GM18505 (cell line): ENCODE measurements at regions not wholly inside any gene's neighbourhood (a gene's known extent, or its start where the extent isn't known, plus 50 kb on each side); places are given as distances from the start of the nearest gene placed in this dataset.
"Not testable (repeated sequence)": the region's sequence is repeated elsewhere in the genome, so short reads cannot be mapped to it uniquely, and the experiment has no call there.

Experiments used
- ATAC-seq: cut with Tn5 transposase; IDR thresholded peaks from one replicate; pipeline ENCODE4 v1.9.1; 2021; ENCODE audit not compliant: unreplicated experiment
- POLR2A ChIP-seq: IDR thresholded peaks from 4 replicates; pipeline ENCODE4 v1.6.1; 2011; ENCODE audit warnings: borderline replicate concordance; ENCODE audit not compliant: insufficient read depth, insufficient read length; ENCODE audit errors: extremely low read depth

- no peak for ATAC-seq
- TF ChIP-seq POLR2A = no peak
These were observed 128.5 kb upstream of the ARX start for GRCh38 chrX:25144043-25144940.

GRCh38 chrX:25143596-25143995 is 127.8 kb upstream of the ARX start:
- TF ChIP-seq POLR2A = no peak
- no peak for ATAC-seq

GRCh38 chrX:25141684-25142083 is 125.9 kb upstream of the ARX start:
- ATAC-seq = no peak

GRCh38 chrX:25131055-25131454 is 115.3 kb upstream of the ARX start:
- no peak for ATAC-seq
- TF ChIP-seq POLR2A = no peak

More at GRCh38 chrX:25141684-25142083, 125.9 kb upstream of the ARX start:
- TF ChIP-seq POLR2A = no peak

GRCh38 chrX:25130619-25131018 is 114.9 kb upstream of the ARX start:
- TF ChIP-seq POLR2A = no peak
- no peak for ATAC-seq

- no peak for TF ChIP-seq POLR2A
- ATAC-seq = no peak
These were observed 109.7 kb upstream of the ARX start for GRCh38 chrX:25125483-25125882.

GRCh38 chrX:25124391-25124790 is 108.6 kb upstream of the ARX start:
- no peak for TF ChIP-seq POLR2A

GRCh38 chrX:25112156-25112555 is 96.4 kb upstream of the ARX start:
- no peak for ATAC-seq
- no peak for TF ChIP-seq POLR2A

More at GRCh38 chrX:25124391-25124790, 108.6 kb upstream of the ARX start:
- ATAC-seq = no peak

GRCh38 chrX:25108481-25108880 is 92.7 kb upstream of the ARX start:
- ATAC-seq = no peak
- TF ChIP-seq POLR2A = no peak

GRCh38 chrX:25105221-25105620 is 89.5 kb upstream of the ARX start:
- TF ChIP-seq POLR2A = no peak
- ATAC-seq = no peak

- ATAC-seq = no peak
- TF ChIP-seq POLR2A = no peak
These were observed 80.8 kb upstream of the ARX start for GRCh38 chrX:25096522-25097045.

GRCh38 chrX:25091152-25091551 is 75.4 kb upstream of the ARX start:
- not testable (repeated sequence) for ATAC-seq

- TF ChIP-seq POLR2A = no peak
- no peak for ATAC-seq
These were observed 68.7 kb upstream of the ARX start for GRCh38 chrX:25084446-25084845.

- TF ChIP-seq POLR2A = no peak
- ATAC-seq = no peak
These were observed 67.9 kb upstream of the ARX start for GRCh38 chrX:25083661-25084060.

GRCh38 chrX:25079020-25079419 is 63.3 kb upstream of the ARX start:
- ATAC-seq = no peak
- no peak for TF ChIP-seq POLR2A

- TF ChIP-seq POLR2A = no peak
- ATAC-seq = no peak
These were observed 61.3 kb upstream of the ARX start for GRCh38 chrX:25076941-25077500.
